SK-N-SH treated with all-trans-retinoic acid at 6 μM for 48 hours (cell line): ENCODE measurements at regions not wholly inside any gene's neighbourhood (a gene's known extent, or its start where the extent isn't known, plus 50 kb on each side); places are given as distances from the start of the nearest gene placed in this dataset.

Source experiments
- ARNTL ChIP-seq: fragments of 450-650 bp; formaldehyde crosslinking; IDR thresholded peaks from 2 replicates; pipeline ENCODE4 v1.5.0; 2020; ENCODE audit warnings: low read depth, mild to moderate bottlenecking, moderate library complexity, borderline replicate concordance
- BACH2 ChIP-seq: fragments of 250-450 bp; sonication (Bioruptor Pico); IDR thresholded peaks from 2 replicates; pipeline ENCODE4 v1.9.0; 2021; ENCODE audit warnings: mild to moderate bottlenecking, borderline replicate concordance
- CSDC2 ChIP-seq: fragments of 250-450 bp; sonication (Bioruptor Pico); IDR thresholded peaks from 2 replicates; pipeline ENCODE4 v1.5.0; 2020; ENCODE audit warnings: mild to moderate bottlenecking, moderate library complexity
- ESRRG ChIP-seq: fragments of 250-450 bp; sonication (Bioruptor Pico); IDR thresholded peaks from 2 replicates; pipeline ENCODE4 v1.6.1; 2021; ENCODE audit warnings: mild to moderate bottlenecking
- TCF4 ChIP-seq: fragments of 250-450 bp; sonication (Bioruptor Pico); IDR thresholded peaks from 2 replicates; pipeline ENCODE4 v1.8.0; 2021; ENCODE audit warnings: mild to moderate bottlenecking, moderate library complexity, borderline replicate concordance
- TOX ChIP-seq: fragments of 250-450 bp; sonication (Bioruptor Pico); IDR thresholded peaks from 2 replicates; pipeline ENCODE4 v1.8.0; 2021; ENCODE audit warnings: mild to moderate bottlenecking, moderate library complexity, borderline replicate concordance
- ZFP3 ChIP-seq: fragments of 250-450 bp; sonication (Bioruptor Pico); IDR thresholded peaks from 2 replicates; pipeline ENCODE4 v1.5.0; 2020; ENCODE audit warnings: mild to moderate bottlenecking, moderate library complexity
- ZFP30 ChIP-seq: fragments of 450-650 bp; formaldehyde crosslinking; IDR thresholded peaks from 2 replicates; pipeline ENCODE4 v1.5.0; 2022; ENCODE audit warnings: mild to moderate bottlenecking, moderate library complexity
- ZNF565 ChIP-seq: fragments of 450-650 bp; formaldehyde crosslinking; conservative IDR thresholded peaks from 2 replicates; pipeline ENCODE4 v1.5.0; 2020; ENCODE audit warnings: low read depth, mild to moderate bottlenecking, moderate library complexity
- ZNF70 ChIP-seq: fragments of 450-650 bp; formaldehyde crosslinking; IDR thresholded peaks from 2 replicates; pipeline ENCODE4 v1.5.0; 2020; ENCODE audit warnings: mild to moderate bottlenecking, moderate library complexity
- TF ChIP-seq, protein P1 (sequence below): fragments of 250-450 bp; sonication (Bioruptor Pico); IDR thresholded peaks from 2 replicates; pipeline ENCODE4 v1.8.0; 2020; ENCODE audit warnings: mild to moderate bottlenecking, moderate library complexity, borderline replicate concordance
- TF ChIP-seq, protein P2 (sequence below): fragments of 250-450 bp; sonication (Bioruptor Pico); IDR thresholded peaks from 2 replicates; pipeline ENCODE4 v1.5.0; 2020; ENCODE audit warnings: mild to moderate bottlenecking, moderate library complexity
- TF ChIP-seq, protein P3 (sequence below): fragments of 250-450 bp; sonication (Bioruptor Pico); IDR thresholded peaks from 2 replicates; pipeline ENCODE4 v1.5.1; 2020; ENCODE audit warnings: low read depth, mild to moderate bottlenecking, moderate library complexity
- TF ChIP-seq, protein P4 (sequence below): fragments of 250-450 bp; sonication (Bioruptor Pico); IDR thresholded peaks from 2 replicates; pipeline ENCODE4 v1.8.0; 2021; ENCODE audit warnings: low read depth, mild to moderate bottlenecking, moderate library complexity, borderline replicate concordance

DNA sequence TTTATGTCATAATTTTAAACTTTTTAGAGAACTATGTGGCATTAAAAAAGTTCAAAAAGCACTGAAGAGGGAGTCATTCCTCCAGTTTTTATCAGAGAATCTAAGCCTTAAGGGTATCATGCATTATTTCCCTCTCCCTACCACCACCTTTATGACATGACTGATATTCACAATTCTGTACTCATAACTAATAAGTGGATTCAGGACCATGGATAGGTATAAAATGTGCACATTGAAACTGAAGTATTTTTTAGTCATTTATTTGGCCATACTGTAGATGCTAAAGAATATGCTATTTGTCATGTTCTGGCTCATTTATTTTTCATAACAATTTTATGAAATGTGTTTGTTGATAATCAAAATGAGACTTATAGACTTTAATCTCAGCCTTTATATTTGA is 897.5 kb upstream of the AGA start:
- TF ChIP-seq ESRRG (no peak), ZNF70 (CRISPR knock-in tag) (no peak), ZFP3 (no peak), ZNF565 (CRISPR knock-in tag) (no peak), CSDC2 (CRISPR knock-in tag) (no peak), ZFP30 (CRISPR knock-in tag) (no peak), ARNTL (CRISPR knock-in tag) (no peak), TCF4 (CRISPR knock-in tag) (no peak), TOX (CRISPR knock-in tag) (no peak), BACH2 (CRISPR knock-in tag) (no peak)
- TF ChIP-seq, protein P1, sequence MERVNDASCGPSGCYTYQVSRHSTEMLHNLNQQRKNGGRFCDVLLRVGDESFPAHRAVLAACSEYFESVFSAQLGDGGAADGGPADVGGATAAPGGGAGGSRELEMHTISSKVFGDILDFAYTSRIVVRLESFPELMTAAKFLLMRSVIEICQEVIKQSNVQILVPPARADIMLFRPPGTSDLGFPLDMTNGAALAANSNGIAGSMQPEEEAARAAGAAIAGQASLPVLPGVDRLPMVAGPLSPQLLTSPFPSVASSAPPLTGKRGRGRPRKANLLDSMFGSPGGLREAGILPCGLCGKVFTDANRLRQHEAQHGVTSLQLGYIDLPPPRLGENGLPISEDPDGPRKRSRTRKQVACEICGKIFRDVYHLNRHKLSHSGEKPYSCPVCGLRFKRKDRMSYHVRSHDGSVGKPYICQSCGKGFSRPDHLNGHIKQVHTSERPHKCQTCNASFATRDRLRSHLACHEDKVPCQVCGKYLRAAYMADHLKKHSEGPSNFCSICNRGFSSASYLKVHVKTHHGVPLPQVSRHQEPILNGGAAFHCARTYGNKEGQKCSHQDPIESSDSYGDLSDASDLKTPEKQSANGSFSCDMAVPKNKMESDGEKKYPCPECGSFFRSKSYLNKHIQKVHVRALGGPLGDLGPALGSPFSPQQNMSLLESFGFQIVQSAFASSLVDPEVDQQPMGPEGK (CRISPR knock-in tag), result no peak
- TF ChIP-seq, protein P2, sequence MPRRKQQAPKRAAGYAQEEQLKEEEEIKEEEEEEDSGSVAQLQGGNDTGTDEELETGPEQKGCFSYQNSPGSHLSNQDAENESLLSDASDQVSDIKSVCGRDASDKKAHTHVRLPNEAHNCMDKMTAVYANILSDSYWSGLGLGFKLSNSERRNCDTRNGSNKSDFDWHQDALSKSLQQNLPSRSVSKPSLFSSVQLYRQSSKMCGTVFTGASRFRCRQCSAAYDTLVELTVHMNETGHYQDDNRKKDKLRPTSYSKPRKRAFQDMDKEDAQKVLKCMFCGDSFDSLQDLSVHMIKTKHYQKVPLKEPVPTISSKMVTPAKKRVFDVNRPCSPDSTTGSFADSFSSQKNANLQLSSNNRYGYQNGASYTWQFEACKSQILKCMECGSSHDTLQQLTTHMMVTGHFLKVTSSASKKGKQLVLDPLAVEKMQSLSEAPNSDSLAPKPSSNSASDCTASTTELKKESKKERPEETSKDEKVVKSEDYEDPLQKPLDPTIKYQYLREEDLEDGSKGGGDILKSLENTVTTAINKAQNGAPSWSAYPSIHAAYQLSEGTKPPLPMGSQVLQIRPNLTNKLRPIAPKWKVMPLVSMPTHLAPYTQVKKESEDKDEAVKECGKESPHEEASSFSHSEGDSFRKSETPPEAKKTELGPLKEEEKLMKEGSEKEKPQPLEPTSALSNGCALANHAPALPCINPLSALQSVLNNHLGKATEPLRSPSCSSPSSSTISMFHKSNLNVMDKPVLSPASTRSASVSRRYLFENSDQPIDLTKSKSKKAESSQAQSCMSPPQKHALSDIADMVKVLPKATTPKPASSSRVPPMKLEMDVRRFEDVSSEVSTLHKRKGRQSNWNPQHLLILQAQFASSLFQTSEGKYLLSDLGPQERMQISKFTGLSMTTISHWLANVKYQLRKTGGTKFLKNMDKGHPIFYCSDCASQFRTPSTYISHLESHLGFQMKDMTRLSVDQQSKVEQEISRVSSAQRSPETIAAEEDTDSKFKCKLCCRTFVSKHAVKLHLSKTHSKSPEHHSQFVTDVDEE (CRISPR knock-in tag), result no peak
- TF ChIP-seq, protein P3, sequence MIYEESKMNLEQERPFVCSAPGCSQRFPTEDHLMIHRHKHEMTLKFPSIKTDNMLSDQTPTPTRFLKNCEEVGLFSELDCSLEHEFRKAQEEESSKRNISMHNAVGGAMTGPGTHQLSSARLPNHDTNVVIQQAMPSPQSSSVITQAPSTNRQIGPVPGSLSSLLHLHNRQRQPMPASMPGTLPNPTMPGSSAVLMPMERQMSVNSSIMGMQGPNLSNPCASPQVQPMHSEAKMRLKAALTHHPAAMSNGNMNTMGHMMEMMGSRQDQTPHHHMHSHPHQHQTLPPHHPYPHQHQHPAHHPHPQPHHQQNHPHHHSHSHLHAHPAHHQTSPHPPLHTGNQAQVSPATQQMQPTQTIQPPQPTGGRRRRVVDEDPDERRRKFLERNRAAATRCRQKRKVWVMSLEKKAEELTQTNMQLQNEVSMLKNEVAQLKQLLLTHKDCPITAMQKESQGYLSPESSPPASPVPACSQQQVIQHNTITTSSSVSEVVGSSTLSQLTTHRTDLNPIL, result no peak
- TF ChIP-seq, protein P4, sequence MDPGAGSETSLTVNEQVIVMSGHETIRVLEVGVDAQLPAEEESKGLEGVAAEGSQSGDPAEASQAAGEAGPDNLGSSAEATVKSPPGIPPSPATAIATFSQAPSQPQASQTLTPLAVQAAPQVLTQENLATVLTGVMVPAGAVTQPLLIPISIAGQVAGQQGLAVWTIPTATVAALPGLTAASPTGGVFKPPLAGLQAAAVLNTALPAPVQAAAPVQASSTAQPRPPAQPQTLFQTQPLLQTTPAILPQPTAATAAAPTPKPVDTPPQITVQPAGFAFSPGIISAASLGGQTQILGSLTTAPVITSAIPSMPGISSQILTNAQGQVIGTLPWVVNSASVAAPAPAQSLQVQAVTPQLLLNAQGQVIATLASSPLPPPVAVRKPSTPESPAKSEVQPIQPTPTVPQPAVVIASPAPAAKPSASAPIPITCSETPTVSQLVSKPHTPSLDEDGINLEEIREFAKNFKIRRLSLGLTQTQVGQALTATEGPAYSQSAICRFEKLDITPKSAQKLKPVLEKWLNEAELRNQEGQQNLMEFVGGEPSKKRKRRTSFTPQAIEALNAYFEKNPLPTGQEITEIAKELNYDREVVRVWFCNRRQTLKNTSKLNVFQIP (CRISPR knock-in tag), result no peak
